Esophagus muscularis mucosa (tissue), 4 donors: ENCODE measurements at regions not wholly inside any gene's neighbourhood (a gene's known extent, or its start where the extent isn't known, plus 50 kb on each side); places are given as distances from the start of the nearest gene placed in this dataset.
A peak's percentile ranks its signal among the peaks of the same experiment; 100 is the strongest.

ENCODE experiments used
- DNase-seq: peaks from one replicate; pipeline ENCODE4 v3.0.0-alpha.2; 2017; ENCODE audit errors: extremely low spot score
- H3K27ac ChIP-seq, 4 donors: fragments of 200-600 bp; sonication (generic); replicated peaks in 1 of 4; 1 replicate in 3 of 4; 2 replicates in 1 of 4; pipeline ENCODE4 v1.5.1; 2016 to 2019; ENCODE audit warnings: mild to moderate bottlenecking in 1 of 4
- H3K27me3 ChIP-seq, 4 donors: fragments of 200-600 bp; sonication (generic); one replicate each; pipeline versions ENCODE4 v1.5.1 to v1.6.0; 2016 to 2019
- H3K36me3 ChIP-seq, 4 donors: fragments of 200-600 bp; sonication (generic); one replicate each; pipeline ENCODE4 v1.5.1; 2016 to 2019
- H3K4me1 ChIP-seq, 4 donors: fragments of 200-600 bp; sonication (generic); one replicate each; pipeline ENCODE4 v1.5.1; 2016 to 2019
- H3K4me3 ChIP-seq, 4 donors: fragments of 200-600 bp; sonication (generic); 1 replicate in 2 of 4; 2 replicates in 2 of 4; pipeline ENCODE4 v1.5.1; 2016 to 2019; ENCODE audit warnings: mild to moderate bottlenecking in 4 of 4, moderate library complexity in 1 of 4
- H3K9me3 ChIP-seq, 4 donors: fragments of 200-600 bp; sonication (generic); 1 replicate in 3 of 4; 2 replicates in 1 of 4; pipeline ENCODE4 v1.5.1; 2016 to 2019
- EP300 ChIP-seq: sonication (generic); formaldehyde crosslinking; IDR thresholded peaks from one replicate; pipeline ENCODE4 v1.6.1; 2017; ENCODE audit warnings: antibody characterized with exemption
- POLR2A ChIP-seq: fragments of 450-650 bp; IDR thresholded peaks from one replicate; pipeline ENCODE4 v1.6.1; 2017; ENCODE audit warnings: antibody characterized with exemption, moderate library complexity, mild to moderate bottlenecking, low read depth
- POLR2AphosphoS5 ChIP-seq, 2 donors: sonication (generic); formaldehyde crosslinking; IDR thresholded peaks; one replicate each; pipeline ENCODE4 v1.6.1; 2017; ENCODE audit warnings: antibody characterized with exemption in 2 of 2
- WGBS: methylation state at CpG from one replicate; pipeline ENCODE4 v1.1.5; 2018; 5-methylcytosine and 5-hydroxymethylcytosine counted together
- intact Hi-C: fragments of 100-400 bp; cut with DNase I; formaldehyde crosslinking; loops from one replicate; pipeline ENCODE4 v1.15.1; 2023
- TF ChIP-seq, protein P1 (sequence below), 3 experiments: fragments of 200-600 bp in 2 of 3; fragments of 450-650 bp in 1 of 3; sonication (generic) in 2 of 3; IDR thresholded peaks; one replicate each; pipeline ENCODE4 v1.5.1; 2017 to 2019; ENCODE audit warnings: antibody characterized with exemption in 3 of 3, mild to moderate bottlenecking in 2 of 3, moderate library complexity in 1 of 3

DNA sequence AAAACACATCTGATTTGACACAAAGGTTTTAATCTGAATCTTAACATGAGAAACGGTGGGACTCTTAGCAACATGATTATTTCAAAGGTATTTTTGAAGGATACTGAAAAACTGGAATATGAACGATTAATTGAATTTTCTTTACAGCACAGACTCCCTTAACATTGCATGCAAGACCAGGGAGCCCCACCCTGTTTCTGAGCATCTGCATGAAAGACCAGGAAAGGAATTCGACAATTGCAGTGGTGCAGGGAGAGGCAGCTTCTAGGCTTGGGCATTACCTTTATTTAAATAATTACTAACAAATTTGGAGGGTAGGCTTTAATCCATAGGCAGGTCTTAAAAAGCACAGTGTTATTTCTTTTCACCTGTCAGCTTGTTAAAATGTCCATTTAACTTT, 240.6 kb upstream of the TOPAZ1 start:
- H3K4me1 ChIP-seq = peaks cover 33 to 37% (median 37%) of the 10 kb centered on the region in 4 donors
- H3K9me3 ChIP-seq = no peaks in the 10 kb centered on the region
- no peaks in the 10 kb centered on the region for H3K36me3 ChIP-seq
- H3K27me3 ChIP-seq = peaks cover 9 to 77% (median 42%) of the 10 kb centered on the region in 4 donors
- H3K27ac ChIP-seq = no peak overlapping the region
- 69% methylated on average over 3 of the region's 3 CpGs for WGBS
- DNase-seq = no peak
- TF ChIP-seq EP300 (no peak), POLR2AphosphoS5 (IDR thresholded peaks at IDR 0.05) (no peak), POLR2A (no peak)
- TF ChIP-seq, protein P1, sequence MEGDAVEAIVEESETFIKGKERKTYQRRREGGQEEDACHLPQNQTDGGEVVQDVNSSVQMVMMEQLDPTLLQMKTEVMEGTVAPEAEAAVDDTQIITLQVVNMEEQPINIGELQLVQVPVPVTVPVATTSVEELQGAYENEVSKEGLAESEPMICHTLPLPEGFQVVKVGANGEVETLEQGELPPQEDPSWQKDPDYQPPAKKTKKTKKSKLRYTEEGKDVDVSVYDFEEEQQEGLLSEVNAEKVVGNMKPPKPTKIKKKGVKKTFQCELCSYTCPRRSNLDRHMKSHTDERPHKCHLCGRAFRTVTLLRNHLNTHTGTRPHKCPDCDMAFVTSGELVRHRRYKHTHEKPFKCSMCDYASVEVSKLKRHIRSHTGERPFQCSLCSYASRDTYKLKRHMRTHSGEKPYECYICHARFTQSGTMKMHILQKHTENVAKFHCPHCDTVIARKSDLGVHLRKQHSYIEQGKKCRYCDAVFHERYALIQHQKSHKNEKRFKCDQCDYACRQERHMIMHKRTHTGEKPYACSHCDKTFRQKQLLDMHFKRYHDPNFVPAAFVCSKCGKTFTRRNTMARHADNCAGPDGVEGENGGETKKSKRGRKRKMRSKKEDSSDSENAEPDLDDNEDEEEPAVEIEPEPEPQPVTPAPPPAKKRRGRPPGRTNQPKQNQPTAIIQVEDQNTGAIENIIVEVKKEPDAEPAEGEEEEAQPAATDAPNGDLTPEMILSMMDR (IDR thresholded peaks at IDR 0.05) = no peak
- H3K4me3 ChIP-seq = no peak overlapping the region
- intact Hi-C loops = no loop called here

DNA sequence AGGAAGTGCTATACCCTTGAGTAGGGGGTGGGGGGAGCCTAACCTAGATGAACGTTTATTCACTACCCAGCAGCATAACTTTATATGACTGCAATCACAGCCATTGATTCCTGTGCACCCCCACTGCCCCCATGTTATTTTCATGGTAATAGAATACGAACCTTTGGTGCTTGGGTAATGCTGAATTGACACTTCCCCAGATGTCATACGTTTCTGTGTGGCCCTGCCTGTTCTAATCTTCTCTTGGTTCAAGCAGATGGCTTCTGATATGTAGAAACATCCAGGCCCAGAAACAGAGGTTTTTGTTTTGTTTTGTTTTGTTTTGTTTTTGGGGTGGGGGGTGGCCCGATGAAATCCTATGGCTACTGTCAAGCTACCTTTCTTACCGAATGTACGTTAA, 237.9 kb upstream of the TOPAZ1 start:
- H3K27ac ChIP-seq = no peak overlapping the region
- no peak for DNase-seq
- H3K36me3 ChIP-seq = no peaks in the 10 kb centered on the region
- no peak overlapping the region for H3K4me3 ChIP-seq
- TF ChIP-seq EP300 (no peak), POLR2A (no peak), POLR2AphosphoS5 (IDR thresholded peaks at IDR 0.05) (no peak)
- TF ChIP-seq, protein P1 (IDR thresholded peaks at IDR 0.05) = no peak
- no peaks in the 10 kb centered on the region for H3K9me3 ChIP-seq
- peaks cover 9 to 10% (median 10%) of the 10 kb centered on the region in 4 donors for H3K4me1 ChIP-seq
- 84% methylated on average over 6 of the region's 6 CpGs for WGBS
- peaks cover 9 to 50% (median 18%) of the 10 kb centered on the region in 4 donors for H3K27me3 ChIP-seq
- intact Hi-C loops = no loop called here

GRCh38 chr3:44011680-44012079, 230.0 kb upstream of the TOPAZ1 start:
- H3K4me1 ChIP-seq = no peaks in the 10 kb centered on the region
- peaks cover 0 to 38% (median 0%) of the 10 kb centered on the region in 4 donors for H3K27me3 ChIP-seq
- H3K9me3 ChIP-seq = no peaks in the 10 kb centered on the region
- H3K4me3 ChIP-seq = no peak overlapping the region
- intact Hi-C loops = no loop called here
- 96% methylated on average over 10 of the region's 10 CpGs for WGBS
- H3K36me3 ChIP-seq = no peaks in the 10 kb centered on the region
- no peak overlapping the region for H3K27ac ChIP-seq
- DNase-seq = no peak
- TF ChIP-seq POLR2AphosphoS5 (IDR thresholded peaks at IDR 0.05) (no peak), EP300 (no peak), POLR2A (no peak)
- TF ChIP-seq, protein P1 (IDR thresholded peaks at IDR 0.05) = no peak

DNA sequence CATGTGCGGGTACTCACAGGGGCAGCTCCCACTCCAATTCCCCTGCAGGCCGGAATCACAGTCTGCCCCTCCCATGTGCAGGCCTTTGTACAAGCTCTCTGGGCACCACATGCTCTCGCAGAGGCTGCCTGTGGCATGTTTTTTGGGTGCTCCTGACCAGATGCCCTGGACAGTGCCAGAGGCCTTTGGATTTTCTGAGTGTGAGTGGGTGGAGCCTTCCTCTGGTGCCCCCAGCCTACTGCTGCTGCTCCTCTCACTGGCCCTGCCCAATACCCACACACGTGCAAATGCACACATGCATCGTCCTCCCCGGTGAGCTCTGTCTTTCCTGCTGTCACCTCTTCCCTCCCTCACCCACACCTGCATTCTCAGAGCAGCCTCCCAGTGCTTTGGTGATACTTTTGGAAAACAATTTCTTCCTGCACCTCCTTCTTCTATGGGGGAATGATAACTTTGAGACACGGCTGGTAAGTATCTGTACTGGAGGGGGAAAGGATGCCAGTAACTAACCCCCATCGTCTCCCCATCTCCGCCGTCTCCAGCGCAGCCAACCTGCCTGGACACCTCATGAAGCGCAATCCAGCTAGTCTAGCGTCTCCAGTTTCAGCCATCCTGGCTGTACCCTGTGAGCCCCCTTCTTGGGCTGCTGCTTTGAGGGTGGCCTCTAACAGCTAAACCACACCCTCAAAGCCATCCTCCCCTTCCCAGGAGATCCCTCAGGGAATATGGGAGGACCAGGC, 229.4 kb upstream of the TOPAZ1 start:
- no peaks in the 10 kb centered on the region for H3K9me3 ChIP-seq
- H3K27ac ChIP-seq = no peak overlapping the region
- intact Hi-C loops = no loop called here
- DNase-seq = peak; percentile 91
- TF ChIP-seq POLR2AphosphoS5 (IDR thresholded peaks at IDR 0.05) (no peak), POLR2A (no peak), EP300 (no peak)
- TF ChIP-seq, protein P1 (IDR thresholded peaks at IDR 0.05) = no peak
- no peaks in the 10 kb centered on the region for H3K4me1 ChIP-seq
- no peak overlapping the region for H3K4me3 ChIP-seq
- 82% methylated on average over 13 of the region's 13 CpGs for WGBS
- H3K27me3 ChIP-seq = peaks cover 0 to 38% (median 0%) of the 10 kb centered on the region in 4 donors
- no peaks in the 10 kb centered on the region for H3K36me3 ChIP-seq
